ENCODE measurements at regions not wholly inside any gene's neighbourhood (a gene's known extent, or its start where the extent isn't known, plus 50 kb on each side); places are given as distances from the start of the nearest gene placed in this dataset.
"Not testable (repeated sequence)": the region's sequence is repeated elsewhere in the genome, so short reads cannot be mapped to it uniquely, and the experiment has no call there.

GRCh38 chr22:25309586-25309985 is 90.1 kb downstream of the CRYBB2 start:
- TF ChIP-seq CTCF (conservative IDR thresholded peaks at IDR 0.05; ENCODE audit: low read length); EZH2phosphoT487 (IDR thresholded peaks at IDR 0.05; ENCODE audit: borderline replicate concordance, low read depth, low read length): not testable (repeated sequence)

Data from OCI-LY7 (cell line).